ENCODE measurements at regions not wholly inside any gene's neighbourhood (a gene's known extent, or its start where the extent isn't known, plus 50 kb on each side); places are given as distances from the start of the nearest gene placed in this dataset.

GRCh38 chr10:83957168-83957947 lies 182.0 kb upstream of the GHITM start:
- TF ChIP-seq EP300 (IDR thresholded peaks at IDR 0.05) (no peak), CTCF (IDR thresholded peaks at IDR 0.05) (no peak)
